Astrocyte of the cerebellum (primary cell): ENCODE measurements at regions not wholly inside any gene's neighbourhood (a gene's known extent, or its start where the extent isn't known, plus 50 kb on each side); places are given as distances from the start of the nearest gene placed in this dataset.
"Not testable (repeated sequence)": the region's sequence is repeated elsewhere in the genome, so short reads cannot be mapped to it uniquely, and the experiment has no call there.

Source experiments
- DNase-seq: peaks from one replicate; pipeline ENCODE4 v3.0.0-alpha.2; 2011; ENCODE audit warnings: low read depth
- H3K4me3 ChIP-seq: 2 replicates; pipeline ENCODE4 v1.5.1; 2011; ENCODE audit warnings: mild to moderate bottlenecking, low read depth, low read length, moderate library complexity
- in situ Hi-C: cut with HindIII; loops from 2 replicates; pipeline ENCODE4 v1.10.0; 2017; ENCODE audit warnings: low sequenced_read_pairs
- TF ChIP-seq, protein P1 (sequence below): IDR thresholded peaks from 2 replicates; pipeline ENCODE4 v1.5.1; 2012; ENCODE audit warnings: low read length, low read depth, moderate library complexity, mild to moderate bottlenecking; ENCODE audit errors: missing control alignments

DNA sequence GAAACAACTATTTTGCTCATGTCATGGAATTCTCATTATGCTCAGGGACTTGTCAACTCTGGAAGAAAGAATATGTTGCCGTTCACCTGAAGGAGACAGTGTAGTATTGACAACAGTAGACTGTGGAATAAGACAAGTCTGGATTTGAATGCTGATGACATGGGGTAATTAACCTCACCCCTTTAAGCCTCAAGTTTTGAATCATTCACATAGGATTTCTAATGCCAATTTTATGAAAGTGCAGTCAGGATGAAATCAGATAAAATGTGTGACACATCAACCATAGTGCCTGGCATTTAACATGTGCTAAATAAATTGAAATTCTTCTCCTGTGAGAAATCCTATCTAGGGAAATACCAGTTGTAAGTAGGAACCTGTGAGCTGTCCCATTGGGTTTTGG, 305.8 kb downstream of the KIF20B start:
- H3K4me3 ChIP-seq: no peak overlapping the region
- TF ChIP-seq, protein P1, sequence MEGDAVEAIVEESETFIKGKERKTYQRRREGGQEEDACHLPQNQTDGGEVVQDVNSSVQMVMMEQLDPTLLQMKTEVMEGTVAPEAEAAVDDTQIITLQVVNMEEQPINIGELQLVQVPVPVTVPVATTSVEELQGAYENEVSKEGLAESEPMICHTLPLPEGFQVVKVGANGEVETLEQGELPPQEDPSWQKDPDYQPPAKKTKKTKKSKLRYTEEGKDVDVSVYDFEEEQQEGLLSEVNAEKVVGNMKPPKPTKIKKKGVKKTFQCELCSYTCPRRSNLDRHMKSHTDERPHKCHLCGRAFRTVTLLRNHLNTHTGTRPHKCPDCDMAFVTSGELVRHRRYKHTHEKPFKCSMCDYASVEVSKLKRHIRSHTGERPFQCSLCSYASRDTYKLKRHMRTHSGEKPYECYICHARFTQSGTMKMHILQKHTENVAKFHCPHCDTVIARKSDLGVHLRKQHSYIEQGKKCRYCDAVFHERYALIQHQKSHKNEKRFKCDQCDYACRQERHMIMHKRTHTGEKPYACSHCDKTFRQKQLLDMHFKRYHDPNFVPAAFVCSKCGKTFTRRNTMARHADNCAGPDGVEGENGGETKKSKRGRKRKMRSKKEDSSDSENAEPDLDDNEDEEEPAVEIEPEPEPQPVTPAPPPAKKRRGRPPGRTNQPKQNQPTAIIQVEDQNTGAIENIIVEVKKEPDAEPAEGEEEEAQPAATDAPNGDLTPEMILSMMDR: no peak
- in situ Hi-C loops: no loop called here
- no peak for DNase-seq

GRCh38 chr10:90011281-90011680, 309.9 kb downstream of the KIF20B start:
- in situ Hi-C loops, H3K4me3 ChIP-seq: not testable (repeated sequence)

GRCh38 chr10:90018819-90019218, 317.4 kb downstream of the KIF20B start:
- TF ChIP-seq, protein P1: no peak
- no peak for DNase-seq
- in situ Hi-C loops: no loop called here
- H3K4me3 ChIP-seq: no peak overlapping the region

More at GRCh38 chr10:90011281-90011680, 309.9 kb downstream of the KIF20B start:
- not testable (repeated sequence) for DNase-seq

- in situ Hi-C loops: no loop called here
- DNase-seq: no peak
- TF ChIP-seq, protein P1: no peak
- no peak overlapping the region for H3K4me3 ChIP-seq
Observed at GRCh38 chr10:90020506-90020905, 319.1 kb downstream of the KIF20B start.

GRCh38 chr10:90023950-90024349, 322.6 kb downstream of the KIF20B start:
- in situ Hi-C loops: no loop called here
- no peak overlapping the region for H3K4me3 ChIP-seq
- TF ChIP-seq, protein P1: no peak
- no peak for DNase-seq

GRCh38 chr10:90028312-90028711, 326.9 kb downstream of the KIF20B start:
- TF ChIP-seq, protein P1: no peak
- H3K4me3 ChIP-seq: no peak overlapping the region
- in situ Hi-C loops: no loop called here
- DNase-seq: no peak

- no peak for DNase-seq
- TF ChIP-seq, protein P1: no peak
- in situ Hi-C loops: no loop called here
- H3K4me3 ChIP-seq: no peak overlapping the region
Observed at GRCh38 chr10:90031776-90032175, 330.4 kb downstream of the KIF20B start.
